DOHH2 (cell line): ENCODE measurements at regions not wholly inside any gene's neighbourhood (a gene's known extent, or its start where the extent isn't known, plus 50 kb on each side); places are given as distances from the start of the nearest gene placed in this dataset.

Experiments used
- H3F3A ChIP-seq: fragments of 200-600 bp; sonication (generic), shearing (Covaris generic); 2 replicates; pipeline ENCODE4 v1.6.0; 2016; ENCODE audit warnings: antibody characterized with exemption, mild to moderate bottlenecking; ENCODE audit not compliant: control insufficient read depth, insufficient read depth
- H3K27ac ChIP-seq: fragments of 200-600 bp; sonication (generic); 2 replicates; pipeline ENCODE4 v1.5.1; 2014; ENCODE audit warnings: low read depth, mild to moderate bottlenecking, low read length, moderate library complexity
- H3K27me3 ChIP-seq: fragments of 200-600 bp; sonication (generic); 2 replicates; pipeline ENCODE4 v1.6.1; 2014; ENCODE audit warnings: mild to moderate bottlenecking, low read length, mixed read lengths; ENCODE audit not compliant: control insufficient read depth
- H3K36me3 ChIP-seq: fragments of 200-600 bp; sonication (generic); 2 replicates; pipeline ENCODE4 v1.6.1; 2014; ENCODE audit warnings: mild to moderate bottlenecking, low read length, moderate library complexity, mixed read lengths; ENCODE audit not compliant: control insufficient read depth
- H3K4me1 ChIP-seq: fragments of 200-600 bp; sonication (generic); 2 replicates; pipeline ENCODE4 v1.6.1; 2014; ENCODE audit warnings: mild to moderate bottlenecking, low read length, mixed read lengths; ENCODE audit not compliant: control insufficient read depth
- H3K4me2 ChIP-seq: fragments of 200-600 bp; sonication (generic); 2 replicates; pipeline ENCODE4 v1.6.0; 2014; ENCODE audit warnings: mild to moderate bottlenecking, low read length, moderate library complexity
- H3K4me3 ChIP-seq: fragments of 200-600 bp; sonication (generic); 2 replicates; pipeline ENCODE4 v1.5.1; 2014; ENCODE audit warnings: mild to moderate bottlenecking, low read length, mixed read lengths
- H3K79me2 ChIP-seq: fragments of 200-600 bp; sonication (generic); 2 replicates; pipeline ENCODE4 v1.6.1; 2014; ENCODE audit warnings: mild to moderate bottlenecking, low read length, mixed read lengths; ENCODE audit not compliant: control insufficient read depth
- H3K9me2 ChIP-seq: fragments of 200-600 bp; sonication (generic); replicated peaks from 2 replicates; pipeline ENCODE4 v1.6.1; 2014; ENCODE audit warnings: mild to moderate bottlenecking, low read length, mixed read lengths; ENCODE audit not compliant: control insufficient read depth
- H3K9me3 ChIP-seq: fragments of 200-600 bp; sonication (generic); 2 replicates; pipeline ENCODE4 v1.6.1; 2014; ENCODE audit warnings: antibody characterized with exemption, low read length, mixed read lengths; ENCODE audit not compliant: control insufficient read depth, insufficient read depth
- H4K20me1 ChIP-seq: fragments of 200-600 bp; sonication (generic); 2 replicates; pipeline ENCODE4 v1.6.0; 2014; ENCODE audit warnings: low read depth, mild to moderate bottlenecking, antibody characterized with exemption, low read length, moderate library complexity; ENCODE audit not compliant: control insufficient read depth, insufficient read depth
- CTCF ChIP-seq: fragments of 200-600 bp; sonication (generic); IDR thresholded peaks from one replicate; pipeline ENCODE4 v1.5.1; 2014; ENCODE audit warnings: antibody characterized with exemption, mild to moderate bottlenecking, low read depth, low read length; ENCODE audit not compliant: poor library complexity, severe bottlenecking
- EZH2phosphoT487 ChIP-seq: fragments of 200-600 bp; sonication (generic); IDR thresholded peaks from 2 replicates; pipeline ENCODE4 v1.6.1; 2017; ENCODE audit warnings: borderline replicate concordance, mild to moderate bottlenecking, antibody characterized with exemption, low read length, moderate library complexity, mixed read lengths

GRCh38 chr10:23686722-23687121 lies 247.8 kb downstream of the OTUD1 start:
- Histone ChIP-seq H3K27ac (no peak overlapping the region), H3K9me3 (no peaks in the 10 kb centered on the region), H3K4me3 (no peak overlapping the region), H3K9me2 (no peaks in the 10 kb centered on the region), H3K36me3 (no peaks in the 10 kb centered on the region), H3K4me2 (no peak overlapping the region), H3F3A (no peaks in the 10 kb centered on the region), H3K27me3 (no peaks in the 10 kb centered on the region), H3K79me2 (no peaks in the 10 kb centered on the region), H4K20me1 (no peaks in the 10 kb centered on the region), H3K4me1 (no peaks in the 10 kb centered on the region)
- TF ChIP-seq CTCF (no peak), EZH2phosphoT487 (no peak)

- Histone ChIP-seq H3K27ac (no peak overlapping the region), H3K27me3 (no peaks in the 10 kb centered on the region), H3K9me3 (peaks cover 3% of the 10 kb centered on the region; the same call in 1 of the 2 replicates), H3K79me2 (no peaks in the 10 kb centered on the region), H3K36me3 (no peaks in the 10 kb centered on the region), H3F3A (no peaks in the 10 kb centered on the region), H4K20me1 (no peaks in the 10 kb centered on the region), H3K4me3 (no peak overlapping the region), H3K9me2 (no peaks in the 10 kb centered on the region), H3K4me1 (no peaks in the 10 kb centered on the region), H3K4me2 (no peak overlapping the region)
- TF ChIP-seq EZH2phosphoT487: no peak
- TF ChIP-seq CTCF: no peak
Observed at GRCh38 chr10:23692736-23693135, 253.9 kb downstream of the OTUD1 start.

- TF ChIP-seq EZH2phosphoT487: no peak
- TF ChIP-seq CTCF: no peak
- Histone ChIP-seq H3K4me1 (no peaks in the 10 kb centered on the region), H3K79me2 (no peaks in the 10 kb centered on the region), H3K9me3 (peaks cover 3% of the 10 kb centered on the region; the same call in 1 of the 2 replicates), H3K27ac (no peak overlapping the region), H4K20me1 (no peaks in the 10 kb centered on the region), H3K36me3 (no peaks in the 10 kb centered on the region), H3F3A (no peaks in the 10 kb centered on the region), H3K4me3 (no peak overlapping the region), H3K27me3 (no peaks in the 10 kb centered on the region), H3K9me2 (no peaks in the 10 kb centered on the region), H3K4me2 (no peak overlapping the region)
Observed at GRCh38 chr10:23693501-23693901, 254.6 kb downstream of the OTUD1 start.
